ENCODE measurements at regions not wholly inside any gene's neighbourhood (a gene's known extent, or its start where the extent isn't known, plus 50 kb on each side); places are given as distances from the start of the nearest gene placed in this dataset.

DNA sequence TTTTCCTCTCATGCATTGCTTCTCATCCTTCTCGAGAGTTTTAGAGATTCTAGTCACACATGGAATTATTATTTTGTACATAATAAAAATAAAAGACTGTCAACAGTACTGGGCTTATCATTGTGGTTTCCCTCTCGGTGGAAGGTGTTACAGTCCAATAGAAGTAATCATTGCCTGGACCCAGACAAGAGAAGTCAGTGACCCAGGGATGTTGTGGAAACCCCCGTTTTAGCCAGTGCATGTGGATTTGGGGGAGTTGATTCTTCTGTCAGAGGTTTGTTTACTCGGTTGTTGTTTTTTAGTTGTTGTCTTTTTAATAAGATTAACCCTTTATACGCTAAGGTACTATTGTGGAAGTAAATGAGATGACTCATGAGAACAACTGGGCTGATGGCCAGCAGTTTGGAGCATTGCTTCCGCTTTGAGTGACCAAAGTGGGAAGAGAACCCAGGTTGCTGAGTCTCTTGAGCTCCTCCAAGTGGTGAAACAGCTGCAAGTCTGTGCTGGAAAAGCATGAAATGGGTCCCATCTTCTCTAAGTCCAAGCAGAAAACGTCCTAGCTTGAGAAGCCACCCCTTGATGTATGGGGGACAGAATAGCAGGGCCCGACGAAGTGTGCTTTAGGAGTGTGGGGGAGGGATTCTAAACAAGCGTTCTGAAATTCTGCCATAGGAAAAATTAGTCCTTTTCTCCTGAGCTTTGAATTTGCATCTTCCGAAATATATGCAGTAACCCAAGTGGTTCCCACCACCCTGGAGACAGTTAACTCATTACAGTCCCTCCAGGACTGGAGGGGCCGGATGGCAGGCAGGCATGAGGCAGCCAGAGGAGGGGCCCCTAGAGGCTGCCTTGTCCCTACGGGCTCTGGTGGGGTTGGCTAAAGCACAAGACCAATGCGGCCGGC is 61.8 kb upstream of the GPR45 start:
- H3K27me3 ChIP-seq (replicated peaks; ENCODE audit: insufficient read depth, low read length): no peaks in the 10 kb centered on the region
- no peak overlapping the region for H3K9ac ChIP-seq (ENCODE audit: low read length)
- H3K9me3 ChIP-seq (replicated peaks; ENCODE audit: insufficient read depth, low read length): no peaks in the 10 kb centered on the region
- H3K9me2 ChIP-seq (replicated peaks; ENCODE audit: insufficient read depth, low read length): no peaks in the 10 kb centered on the region
- H3K36me3 ChIP-seq (replicated peaks; ENCODE audit: insufficient read depth, low read length): no peaks in the 10 kb centered on the region
- H3F3A ChIP-seq (ENCODE audit: insufficient read depth, low read length): no peaks in the 10 kb centered on the region
- H3K4me2 ChIP-seq (ENCODE audit: low read depth, low read length): no peak overlapping the region
- no peak overlapping the region for H3K4me3 ChIP-seq (ENCODE audit: low read length)
- no peaks in the 10 kb centered on the region for H3K79me2 ChIP-seq (ENCODE audit: low read length)
- DNase-seq: no peak
- H4K20me1 ChIP-seq (ENCODE audit: insufficient read depth, low read length): no peaks in the 10 kb centered on the region
- no peak overlapping the region for H3K27ac ChIP-seq (ENCODE audit: low read length)
- TF ChIP-seq EZH2phosphoT487 (IDR thresholded peaks at IDR 0.05; ENCODE audit: low read length): no peak
- TF ChIP-seq, protein P1, sequence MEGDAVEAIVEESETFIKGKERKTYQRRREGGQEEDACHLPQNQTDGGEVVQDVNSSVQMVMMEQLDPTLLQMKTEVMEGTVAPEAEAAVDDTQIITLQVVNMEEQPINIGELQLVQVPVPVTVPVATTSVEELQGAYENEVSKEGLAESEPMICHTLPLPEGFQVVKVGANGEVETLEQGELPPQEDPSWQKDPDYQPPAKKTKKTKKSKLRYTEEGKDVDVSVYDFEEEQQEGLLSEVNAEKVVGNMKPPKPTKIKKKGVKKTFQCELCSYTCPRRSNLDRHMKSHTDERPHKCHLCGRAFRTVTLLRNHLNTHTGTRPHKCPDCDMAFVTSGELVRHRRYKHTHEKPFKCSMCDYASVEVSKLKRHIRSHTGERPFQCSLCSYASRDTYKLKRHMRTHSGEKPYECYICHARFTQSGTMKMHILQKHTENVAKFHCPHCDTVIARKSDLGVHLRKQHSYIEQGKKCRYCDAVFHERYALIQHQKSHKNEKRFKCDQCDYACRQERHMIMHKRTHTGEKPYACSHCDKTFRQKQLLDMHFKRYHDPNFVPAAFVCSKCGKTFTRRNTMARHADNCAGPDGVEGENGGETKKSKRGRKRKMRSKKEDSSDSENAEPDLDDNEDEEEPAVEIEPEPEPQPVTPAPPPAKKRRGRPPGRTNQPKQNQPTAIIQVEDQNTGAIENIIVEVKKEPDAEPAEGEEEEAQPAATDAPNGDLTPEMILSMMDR (IDR thresholded peaks at IDR 0.05; ENCODE audit: low read length): peak; percentile 19; the same call in 1 of the 2 replicates
- no peak for TF ChIP-seq EZH2 (optimal IDR thresholded peaks at IDR 0.05; ENCODE audit: low read depth, low read length)
- H2AFZ ChIP-seq (ENCODE audit: low read length): no peak overlapping the region
- peaks cover 22% of the 10 kb centered on the region for H3K4me1 ChIP-seq (ENCODE audit: low read length)

DNA sequence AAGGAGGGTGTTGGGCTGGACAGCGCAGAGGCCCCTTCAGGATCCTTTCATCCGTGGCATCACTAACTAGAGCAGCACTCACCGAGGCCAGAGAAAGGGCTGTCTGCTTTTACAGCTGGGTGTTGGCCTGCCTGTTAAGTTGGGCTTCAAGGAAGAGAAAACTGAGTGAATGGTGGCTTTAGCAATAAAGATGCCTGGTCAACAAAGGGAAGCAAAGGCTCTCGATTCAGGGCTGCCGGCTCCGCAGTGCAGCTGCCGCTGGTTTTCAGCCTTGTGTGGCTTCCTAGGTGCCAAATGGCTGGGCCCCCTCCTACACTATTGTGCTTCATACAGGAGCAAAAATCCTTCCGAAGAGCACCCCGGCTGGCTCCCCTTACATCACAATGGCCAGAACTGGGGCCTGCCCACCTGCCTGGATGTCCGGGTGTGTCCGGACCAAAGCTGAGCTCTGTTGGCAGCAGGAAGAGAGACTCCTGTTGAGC is 61.0 kb upstream of the GPR45 start:
- H3K4me1 ChIP-seq (ENCODE audit: low read length): peaks cover 16% of the 10 kb centered on the region
- no peak for DNase-seq
- H3K4me2 ChIP-seq (ENCODE audit: low read depth, low read length): no peak overlapping the region
- H4K20me1 ChIP-seq (ENCODE audit: insufficient read depth, low read length): no peaks in the 10 kb centered on the region
- H3K9me3 ChIP-seq (replicated peaks; ENCODE audit: insufficient read depth, low read length): no peaks in the 10 kb centered on the region
- TF ChIP-seq, protein P1 (IDR thresholded peaks at IDR 0.05; ENCODE audit: low read length): no peak
- TF ChIP-seq EZH2phosphoT487 (IDR thresholded peaks at IDR 0.05; ENCODE audit: low read length) (no peak), EZH2 (optimal IDR thresholded peaks at IDR 0.05; ENCODE audit: low read depth, low read length) (no peak)
- H3F3A ChIP-seq (ENCODE audit: insufficient read depth, low read length): no peaks in the 10 kb centered on the region
- H3K79me2 ChIP-seq (ENCODE audit: low read length): no peaks in the 10 kb centered on the region
- H3K27me3 ChIP-seq (replicated peaks; ENCODE audit: insufficient read depth, low read length): no peaks in the 10 kb centered on the region
- no peaks in the 10 kb centered on the region for H3K9me2 ChIP-seq (replicated peaks; ENCODE audit: insufficient read depth, low read length)
- H3K27ac ChIP-seq (ENCODE audit: low read length): no peak overlapping the region
- no peak overlapping the region for H3K4me3 ChIP-seq (ENCODE audit: low read length)
- no peaks in the 10 kb centered on the region for H3K36me3 ChIP-seq (replicated peaks; ENCODE audit: insufficient read depth, low read length)
- no peak overlapping the region for H3K9ac ChIP-seq (ENCODE audit: low read length)
- H2AFZ ChIP-seq (ENCODE audit: low read length): no peak overlapping the region

DNA sequence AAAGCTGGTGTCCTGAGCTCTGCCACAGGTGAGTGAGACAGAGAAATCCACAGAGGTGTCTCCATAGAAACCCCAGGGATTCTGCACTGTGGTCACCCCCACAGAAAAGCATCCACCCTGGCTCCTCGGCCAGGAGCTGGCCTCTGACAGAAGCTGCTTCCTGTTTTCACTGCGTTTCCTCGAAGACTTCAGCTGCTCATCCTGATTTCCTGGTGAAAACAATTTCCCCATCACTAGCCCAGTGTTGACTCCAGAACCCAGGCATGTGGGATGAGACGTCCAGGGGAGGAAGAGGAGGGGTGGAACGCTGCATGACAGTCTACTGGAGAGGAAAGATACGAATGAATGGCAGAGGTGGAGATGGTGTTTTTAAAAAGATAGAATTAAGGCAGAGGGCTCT is 60.3 kb upstream of the GPR45 start:
- H3K79me2 ChIP-seq (ENCODE audit: low read length): no peaks in the 10 kb centered on the region
- no peaks in the 10 kb centered on the region for H3K36me3 ChIP-seq (replicated peaks; ENCODE audit: insufficient read depth, low read length)
- no peak overlapping the region for H3K4me3 ChIP-seq (ENCODE audit: low read length)
- H3K27ac ChIP-seq (ENCODE audit: low read length): no peak overlapping the region
- no peak overlapping the region for H2AFZ ChIP-seq (ENCODE audit: low read length)
- no peaks in the 10 kb centered on the region for H3F3A ChIP-seq (ENCODE audit: insufficient read depth, low read length)
- H3K4me2 ChIP-seq (ENCODE audit: low read depth, low read length): no peak overlapping the region
- no peaks in the 10 kb centered on the region for H3K9me3 ChIP-seq (replicated peaks; ENCODE audit: insufficient read depth, low read length)
- no peak overlapping the region for H3K9ac ChIP-seq (ENCODE audit: low read length)
- no peak for TF ChIP-seq EZH2 (optimal IDR thresholded peaks at IDR 0.05; ENCODE audit: low read depth, low read length)
- TF ChIP-seq, protein P1 (IDR thresholded peaks at IDR 0.05; ENCODE audit: low read length): no peak
- no peak for TF ChIP-seq EZH2phosphoT487 (IDR thresholded peaks at IDR 0.05; ENCODE audit: low read length)
- no peak for DNase-seq
- no peaks in the 10 kb centered on the region for H3K27me3 ChIP-seq (replicated peaks; ENCODE audit: insufficient read depth, low read length)
- no peaks in the 10 kb centered on the region for H3K9me2 ChIP-seq (replicated peaks; ENCODE audit: insufficient read depth, low read length)
- peaks cover 14% of the 10 kb centered on the region for H3K4me1 ChIP-seq (ENCODE audit: low read length)
- H4K20me1 ChIP-seq (ENCODE audit: insufficient read depth, low read length): no peaks in the 10 kb centered on the region

Measured in MM.1S (cell line).